RCC 7860 (cell line): ENCODE measurements at regions not wholly inside any gene's neighbourhood (a gene's known extent, or its start where the extent isn't known, plus 50 kb on each side); places are given as distances from the start of the nearest gene placed in this dataset.

Source experiments
- DNase-seq: peaks from one replicate; pipeline ENCODE4 v3.0.0-alpha.2; 2015; ENCODE audit warnings: low spot score
- FAIRE-seq: peaks from 2 replicates; lab custom pipeline; 2012; peaks lifted over from hg19 to GRCh38; lab: Jason Lieb, UNC

DNA sequence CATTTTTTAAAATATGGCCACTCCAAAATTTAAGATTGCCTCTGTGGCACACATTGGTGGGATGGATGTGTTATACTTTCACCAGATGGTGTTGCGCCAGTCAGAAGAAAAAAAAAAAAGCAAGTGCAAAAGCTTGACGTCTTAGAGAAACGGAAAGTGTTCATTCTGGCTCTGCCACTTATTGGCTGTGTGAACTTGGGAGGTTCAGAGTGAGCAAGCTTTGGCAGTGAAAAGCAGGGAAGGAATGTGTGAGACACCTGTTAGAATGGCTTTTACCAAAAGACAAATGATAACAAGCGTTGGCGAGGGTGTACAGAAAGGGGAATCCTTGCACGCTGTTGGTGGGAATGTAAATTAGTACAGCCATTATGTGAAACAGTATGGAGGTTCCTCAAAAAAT, 298.0 kb downstream of the TMEM114 start:
- no peak for FAIRE-seq

DNA sequence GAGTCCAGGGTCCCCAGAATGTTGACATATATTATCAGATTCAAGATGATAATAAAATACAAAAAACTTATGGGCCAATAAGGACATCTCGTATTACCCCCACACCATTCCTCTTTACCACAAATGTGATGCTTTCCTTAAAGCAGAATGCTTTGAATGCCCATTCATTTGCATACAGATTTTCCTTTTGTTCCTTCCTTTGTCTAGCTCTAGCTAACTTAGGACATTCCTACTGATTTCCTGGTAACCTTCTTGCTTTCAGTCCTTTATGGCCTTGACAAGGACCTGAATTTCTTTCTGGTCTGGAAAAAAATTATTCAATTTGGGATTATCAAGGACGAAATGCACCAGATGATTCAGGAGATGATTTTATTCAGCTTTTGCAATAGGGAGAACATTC, 304.0 kb downstream of the TMEM114 start:
- no peak for DNase-seq
- no peak for FAIRE-seq

More for the DNA sequence above, 298.0 kb downstream of the TMEM114 start:
- no peak for DNase-seq

DNA sequence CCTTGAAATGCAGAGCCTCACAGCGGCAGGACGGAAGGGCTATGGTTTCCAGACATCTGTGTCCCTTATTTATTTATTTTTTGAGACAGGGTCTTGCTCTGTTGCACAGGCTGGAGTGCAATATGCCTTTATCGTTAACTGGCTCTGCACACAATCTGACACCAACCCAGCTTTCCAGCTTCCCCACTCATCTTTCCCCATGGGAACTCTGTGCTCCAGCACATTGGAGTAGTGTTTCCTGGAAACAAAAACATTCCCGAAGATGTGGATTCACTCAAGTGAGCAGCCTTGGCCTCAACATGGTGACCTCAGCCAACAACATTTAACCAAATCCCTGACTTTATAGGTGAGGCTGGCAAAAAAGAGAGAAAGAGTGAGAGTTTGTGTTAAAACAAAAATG, 307.1 kb downstream of the TMEM114 start:
- no peak for DNase-seq
- no peak for FAIRE-seq

DNA sequence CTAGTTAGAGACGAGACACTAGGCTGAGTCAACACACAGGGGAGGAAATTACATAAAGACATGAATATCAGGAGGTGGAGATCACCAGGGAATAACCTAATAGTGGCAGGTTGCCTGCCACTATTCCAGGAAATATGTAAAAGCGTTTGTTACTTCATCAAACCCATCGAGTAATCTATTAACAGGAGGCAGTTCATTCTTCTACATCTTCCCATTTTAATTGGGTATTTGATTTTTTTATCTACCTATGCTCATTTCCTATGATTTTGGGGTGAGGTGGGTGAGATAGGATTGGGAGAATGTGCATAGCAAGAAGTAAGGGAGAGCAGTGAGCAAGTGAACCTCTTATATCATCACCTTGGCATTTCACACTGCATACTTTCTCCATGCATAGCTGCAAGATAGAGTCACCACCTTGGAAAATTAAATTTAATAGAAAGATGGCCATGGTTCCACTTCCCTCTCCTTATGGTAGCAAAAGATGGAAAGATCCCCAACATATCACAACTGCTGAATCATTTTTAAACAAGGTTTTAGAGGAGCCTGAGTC, 312.2 kb downstream of the TMEM114 start:
- FAIRE-seq (no peak), DNase-seq (no peak)

DNA sequence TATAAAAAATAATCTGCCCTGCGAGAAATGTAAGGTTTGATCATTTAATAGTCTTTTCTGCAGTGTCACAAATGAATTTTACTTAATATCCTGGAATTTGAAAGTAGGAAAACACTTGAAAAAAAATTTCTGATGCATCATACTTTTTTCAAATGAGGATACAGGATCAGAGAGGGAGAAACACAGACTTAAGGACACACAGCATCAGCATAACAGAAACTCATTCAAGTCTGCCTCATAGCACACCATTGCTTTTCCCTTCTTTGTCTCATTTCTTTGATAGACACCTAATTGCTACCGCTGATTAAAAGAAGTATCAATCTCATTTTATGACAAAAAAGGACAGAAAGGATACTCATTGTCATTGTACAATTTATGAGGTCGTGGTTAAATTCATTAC, 319.0 kb downstream of the TMEM114 start:
- FAIRE-seq (no peak), DNase-seq (no peak)

DNA sequence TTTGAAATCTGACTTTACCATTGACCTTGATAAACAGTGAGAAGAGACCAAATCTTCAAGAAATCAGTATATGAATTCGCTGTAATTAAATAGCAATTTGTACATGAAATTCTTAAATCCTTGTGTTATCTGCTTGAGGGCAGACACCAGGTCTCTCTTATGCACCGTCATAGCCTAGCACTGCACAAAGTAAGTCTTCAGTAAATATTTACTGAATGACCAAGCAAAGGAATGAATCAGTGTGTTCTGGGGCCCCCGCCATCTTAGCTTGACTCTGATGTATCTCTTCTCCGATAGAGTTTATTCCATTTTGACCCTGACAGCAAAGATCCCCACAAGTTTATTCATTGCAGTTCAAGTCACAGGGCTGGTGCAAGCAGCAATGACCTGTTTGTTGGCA, 328.0 kb downstream of the TMEM114 start:
- DNase-seq (no peak), FAIRE-seq (no peak)

DNA sequence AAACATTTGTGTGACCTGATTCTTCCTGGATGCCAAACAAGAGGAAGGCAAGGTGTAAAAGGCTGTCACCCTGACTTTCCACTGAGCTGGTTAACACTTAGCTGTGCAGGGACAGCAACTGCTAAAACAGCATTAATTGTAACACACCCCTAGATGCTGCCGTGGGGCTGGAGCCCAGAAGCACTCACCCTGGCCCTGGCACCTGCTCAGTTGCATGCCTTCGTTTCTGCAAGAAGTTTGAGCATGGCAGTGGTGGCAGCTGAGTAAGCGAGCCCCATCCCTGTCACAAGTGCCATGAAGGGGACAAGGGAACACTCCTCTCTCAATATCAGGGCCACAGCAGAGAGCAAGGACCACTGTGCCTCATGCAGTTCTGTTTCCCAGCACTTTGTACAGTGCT, 330.2 kb downstream of the TMEM114 start:
- FAIRE-seq = no peak
- no peak for DNase-seq

DNA sequence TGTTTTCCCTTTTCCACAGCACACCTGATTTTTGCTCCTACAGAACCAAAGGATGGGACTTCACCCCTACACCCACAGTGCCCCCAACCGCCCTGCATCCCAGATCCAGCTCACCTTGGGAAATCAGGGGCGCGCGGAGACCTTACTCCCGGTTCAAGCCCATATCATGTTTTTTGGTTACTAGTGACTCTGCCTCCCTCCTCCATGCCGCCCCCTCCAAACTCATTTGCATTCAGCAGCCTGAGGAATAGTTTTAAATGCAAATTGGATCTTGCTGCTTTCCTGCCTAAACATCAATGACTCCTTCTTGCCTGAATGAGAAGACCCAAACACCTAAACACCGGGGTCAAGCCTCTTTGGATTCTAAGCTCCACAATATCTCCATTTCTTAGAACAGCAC, 331.8 kb downstream of the TMEM114 start:
- DNase-seq (no peak), FAIRE-seq (no peak)

DNA sequence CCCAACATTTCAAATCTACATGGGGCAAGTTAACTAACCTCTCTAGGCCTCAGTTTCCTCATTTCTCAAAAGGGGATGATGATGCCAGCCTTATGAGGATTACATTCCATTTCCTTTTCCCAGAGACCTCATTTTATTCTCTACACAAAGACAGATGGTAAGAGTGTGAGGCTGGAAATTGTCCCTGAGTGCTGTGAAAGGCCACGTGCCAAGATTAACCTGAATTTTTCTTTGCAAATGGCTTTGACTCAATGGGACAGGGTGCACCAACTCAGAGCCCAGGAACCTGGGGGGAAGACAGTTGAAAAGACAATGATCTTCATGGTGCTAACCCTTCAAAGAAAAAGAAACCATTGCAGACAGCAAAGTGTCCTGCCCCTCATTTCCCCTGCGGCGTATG, 332.8 kb downstream of the TMEM114 start:
- DNase-seq (no peak), FAIRE-seq (no peak)

DNA sequence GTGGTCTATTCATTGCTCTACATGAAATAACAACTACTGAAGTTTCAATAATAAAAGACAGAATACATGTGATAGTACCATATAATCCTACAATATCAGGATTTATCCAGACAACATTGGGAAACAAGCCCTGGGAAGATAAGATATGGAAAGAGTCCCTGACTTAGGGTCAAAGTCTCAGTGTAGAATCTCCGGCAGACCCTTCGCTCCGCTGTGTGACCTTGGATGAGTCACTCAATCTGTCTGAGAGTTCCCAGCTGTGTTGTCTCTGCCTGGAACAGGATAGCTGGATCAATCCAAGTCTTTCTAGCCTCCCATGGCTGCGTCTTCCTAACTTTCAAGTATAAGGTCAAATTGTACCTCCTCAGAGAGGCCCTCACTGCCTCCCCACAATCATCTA, 335.9 kb downstream of the TMEM114 start:
- no peak for DNase-seq
- no peak for FAIRE-seq

DNA sequence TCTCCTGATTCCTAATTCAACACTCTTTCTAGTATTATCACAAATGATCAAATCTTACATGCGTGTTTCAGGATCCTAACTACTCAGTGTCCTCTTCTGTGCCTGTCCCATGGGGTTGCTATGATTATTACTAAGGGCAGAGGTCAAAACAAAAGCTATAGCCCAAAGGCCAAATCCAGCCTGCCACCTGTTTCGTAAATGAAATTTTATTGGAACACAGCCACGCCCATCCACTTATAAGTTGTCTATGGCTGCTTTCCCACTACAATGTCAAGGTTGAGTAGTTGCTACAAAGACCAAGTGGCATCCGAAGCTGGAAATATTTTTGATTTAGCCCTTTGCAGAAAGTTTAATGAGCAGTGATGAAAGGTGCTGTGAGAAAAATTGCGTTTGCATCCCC, 336.6 kb downstream of the TMEM114 start:
- FAIRE-seq (no peak), DNase-seq (no peak)

DNA sequence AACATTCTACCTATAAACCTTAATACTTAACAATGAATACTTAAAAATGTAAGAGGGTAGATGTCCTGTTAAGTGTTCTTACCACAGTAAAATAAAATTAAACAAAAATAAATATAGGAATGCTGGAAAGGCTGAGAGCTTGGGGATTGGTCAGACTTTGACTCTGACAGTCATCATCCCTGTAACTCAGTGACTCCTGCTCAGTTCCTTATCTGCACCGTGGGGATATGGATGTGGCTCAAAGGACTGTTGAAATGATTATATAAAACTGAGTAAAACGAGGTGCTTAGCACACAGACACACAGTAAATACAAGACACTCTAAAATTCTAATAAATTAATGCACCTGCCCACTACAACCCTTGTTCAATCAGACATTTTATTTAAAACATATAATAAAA, 338.6 kb downstream of the TMEM114 start:
- DNase-seq (no peak), FAIRE-seq (no peak)

DNA sequence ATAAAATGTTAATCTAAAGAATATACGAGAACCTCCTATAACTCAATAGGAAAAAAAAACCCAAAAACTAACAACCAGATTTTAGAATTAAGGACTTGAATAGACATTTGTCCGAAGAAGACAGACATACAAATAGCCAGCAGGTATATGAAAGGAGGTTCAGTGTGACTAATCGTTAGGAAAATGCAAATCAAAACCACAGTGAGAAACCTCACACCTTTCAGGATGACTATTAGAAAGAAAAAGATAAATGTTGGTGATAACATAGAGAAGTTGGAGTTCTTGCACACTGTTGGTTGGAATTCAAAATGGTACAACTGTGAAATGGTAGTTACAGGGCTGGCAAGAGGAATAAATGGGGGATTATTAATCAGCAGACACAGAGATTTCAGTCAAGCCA, 339.0 kb downstream of the TMEM114 start:
- no peak for FAIRE-seq
- DNase-seq = no peak

DNA sequence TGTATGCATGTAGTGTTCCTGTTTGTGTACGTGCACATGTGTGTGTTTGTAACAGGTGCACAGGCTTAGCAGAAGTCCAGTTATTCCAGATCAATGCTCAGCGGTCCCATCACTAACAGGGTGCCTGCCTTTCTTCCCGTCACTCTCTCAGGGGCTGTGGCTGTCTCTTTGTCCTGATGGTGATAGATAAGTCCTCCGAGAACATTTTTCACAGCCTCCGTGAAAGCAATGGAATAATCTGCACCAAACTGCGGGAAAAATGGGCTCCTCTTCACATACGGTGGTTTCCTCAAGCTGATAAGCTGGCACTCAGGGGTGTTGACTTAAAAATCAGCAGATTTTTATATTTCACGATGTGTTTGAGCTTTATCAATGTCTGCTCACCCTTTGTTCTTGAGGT, 342.3 kb downstream of the TMEM114 start:
- FAIRE-seq (no peak), DNase-seq (no peak)

DNA sequence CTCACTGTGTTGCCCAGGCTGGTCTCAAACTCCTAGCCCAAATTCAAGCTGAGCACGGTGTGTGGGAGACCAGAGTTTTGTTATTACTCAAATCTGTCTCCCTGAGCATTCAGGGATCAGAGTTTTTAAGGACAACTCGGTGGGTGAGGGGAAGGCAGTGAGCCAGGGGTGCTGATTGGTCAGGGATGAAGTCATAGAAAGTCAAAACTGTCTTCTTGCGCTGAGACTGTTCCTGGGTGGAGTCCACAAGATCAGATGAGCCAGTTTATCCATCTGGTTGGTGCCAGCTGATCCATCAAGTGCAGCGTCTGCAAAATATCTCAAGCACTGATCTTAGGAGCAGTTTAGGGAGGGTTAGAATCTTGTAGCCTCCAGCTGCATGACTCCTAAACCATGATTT, 346.3 kb downstream of the TMEM114 start:
- no peak for FAIRE-seq
- DNase-seq = no peak

DNA sequence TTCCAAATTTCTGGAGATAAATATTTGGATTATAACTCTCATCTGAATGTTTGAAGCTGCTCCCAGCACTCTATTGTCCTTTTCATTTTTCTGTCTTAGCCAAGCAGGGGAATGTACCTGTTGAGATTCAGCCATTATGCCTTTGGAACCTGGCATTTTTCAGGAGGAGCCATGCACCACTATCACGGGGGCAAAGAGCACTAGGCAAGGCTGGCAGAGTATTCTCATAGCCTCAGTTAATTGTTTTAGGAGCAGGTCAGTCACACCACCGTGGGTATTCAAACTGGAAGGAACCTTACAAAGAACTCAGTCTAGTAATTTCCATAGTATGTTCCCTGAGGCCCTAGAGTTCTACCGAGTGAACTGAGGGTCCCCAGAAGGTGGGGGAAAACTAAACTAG, 348.9 kb downstream of the TMEM114 start:
- FAIRE-seq = no peak
- DNase-seq = no peak

DNA sequence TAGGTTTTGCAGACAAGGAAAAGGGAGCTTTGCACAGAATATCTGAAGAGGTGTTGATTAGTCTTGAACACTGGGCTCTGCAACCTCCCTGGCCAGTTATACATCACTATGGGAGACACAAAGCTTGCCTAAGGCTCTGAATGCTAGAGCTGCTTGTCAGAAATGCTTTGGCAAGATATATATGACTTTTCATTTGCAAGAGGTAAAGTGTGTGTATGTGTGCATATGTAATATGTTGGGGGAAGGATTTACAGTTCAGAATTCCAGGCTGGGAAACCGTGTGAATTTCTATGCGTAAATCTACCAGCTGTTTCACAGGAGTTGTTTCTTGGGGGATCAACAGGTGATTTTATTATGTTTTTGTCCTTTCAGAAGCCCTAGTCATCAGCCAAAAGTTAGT, 350.9 kb downstream of the TMEM114 start:
- DNase-seq (no peak), FAIRE-seq (no peak)

DNA sequence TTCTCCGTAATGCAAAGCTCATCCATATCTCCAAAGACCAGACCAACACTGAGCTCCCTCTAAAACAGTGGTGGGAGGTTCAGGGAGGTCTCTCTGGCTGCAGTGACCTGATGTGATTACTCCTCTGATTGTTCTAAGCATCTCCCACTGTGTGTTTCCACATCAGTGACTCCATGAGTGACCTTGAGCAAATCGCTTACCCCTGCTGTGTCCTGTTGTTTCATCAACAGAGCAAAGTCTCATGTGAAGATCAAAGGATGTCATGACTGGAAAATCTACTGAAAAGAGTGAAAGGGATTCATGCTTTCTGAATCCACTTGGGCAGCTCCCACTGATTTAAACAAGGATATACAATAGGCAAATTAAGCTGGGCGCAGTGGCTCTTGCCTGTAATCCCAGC, 352.9 kb downstream of the TMEM114 start:
- no peak for DNase-seq
- FAIRE-seq = no peak

DNA sequence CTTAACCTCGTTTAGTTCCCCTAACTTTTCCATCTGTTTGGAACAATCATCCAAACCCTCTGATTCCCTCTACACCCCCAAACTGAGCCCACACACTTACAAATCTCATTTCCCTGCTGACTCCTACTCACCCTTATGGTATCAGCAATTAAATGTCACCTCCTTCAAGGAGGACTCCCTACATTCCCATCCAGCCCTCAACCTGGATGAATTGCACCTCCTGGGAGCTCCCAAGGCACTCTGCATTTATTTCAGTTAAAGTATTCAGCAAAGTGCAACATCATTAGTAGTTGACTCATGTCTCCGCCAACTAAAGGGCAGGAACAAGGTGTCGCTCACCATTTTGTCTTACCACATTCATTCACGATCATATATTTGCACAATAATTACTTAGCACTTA, 353.5 kb downstream of the TMEM114 start:
- FAIRE-seq (no peak), DNase-seq (no peak)

DNA sequence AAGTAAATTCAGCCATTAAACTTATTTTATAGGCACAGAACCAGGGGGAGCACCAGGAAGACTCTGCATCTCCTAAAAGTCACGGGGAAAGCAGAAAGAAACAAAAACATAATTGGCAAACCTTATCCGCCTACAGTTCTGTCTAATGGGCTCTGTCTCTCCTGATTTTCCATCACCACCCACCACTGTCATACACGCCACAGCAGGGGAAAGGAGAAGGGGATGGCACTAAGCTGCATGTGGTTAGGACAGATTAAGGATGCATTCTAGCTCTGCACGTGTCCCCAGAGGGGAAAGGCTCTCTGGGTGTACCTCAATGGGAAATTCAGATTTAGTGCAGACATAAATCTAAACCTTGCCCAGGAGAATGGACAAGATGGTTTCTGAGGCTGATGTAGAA, 359.8 kb downstream of the TMEM114 start:
- FAIRE-seq = no peak
- DNase-seq = no peak

DNA sequence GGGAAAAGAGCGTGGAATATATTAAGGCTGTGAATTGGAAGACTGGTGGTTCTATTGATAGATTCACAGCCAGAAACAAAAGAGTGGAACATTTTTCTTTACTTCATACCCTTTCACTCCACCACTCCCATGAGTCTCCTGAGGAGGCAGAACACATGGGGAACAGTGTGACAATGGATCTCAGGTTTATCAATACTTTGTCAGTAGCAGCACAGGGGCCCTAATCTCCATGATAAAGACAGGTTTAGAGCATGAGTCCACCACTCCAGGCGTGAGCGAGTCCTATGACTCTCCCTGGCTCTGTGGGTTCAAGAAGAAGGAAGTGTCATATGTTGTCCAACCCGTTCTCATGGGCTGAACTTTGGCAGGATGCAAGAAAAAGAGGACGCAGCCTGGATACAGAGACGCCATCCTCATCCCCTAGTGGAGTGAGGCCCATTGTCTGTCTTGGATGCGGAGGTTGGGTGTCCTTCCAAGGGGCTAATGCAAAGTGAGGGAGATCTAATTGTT, 361.2 kb downstream of the TMEM114 start:
- no peak for FAIRE-seq
- DNase-seq = no peak

DNA sequence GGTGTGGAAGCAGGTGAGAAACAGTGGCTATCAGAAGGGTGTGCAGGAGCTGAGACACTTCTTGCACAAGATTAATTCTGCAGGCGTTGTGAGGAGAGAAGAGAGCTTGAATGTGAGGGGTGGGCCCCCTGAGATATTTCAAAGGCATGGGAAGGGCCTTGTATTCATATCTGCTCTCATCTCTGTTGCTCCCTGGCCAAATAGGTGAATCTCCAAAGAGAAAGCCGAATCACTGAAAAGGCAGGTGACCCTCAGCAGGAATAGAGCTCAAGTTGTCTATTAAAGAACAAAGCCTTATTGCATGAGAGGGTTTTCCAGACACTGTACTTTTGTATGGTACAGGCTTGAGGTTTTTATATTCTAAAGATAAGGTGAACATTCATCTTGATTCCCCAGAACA, 373.1 kb downstream of the TMEM114 start:
- no peak for DNase-seq

DNA sequence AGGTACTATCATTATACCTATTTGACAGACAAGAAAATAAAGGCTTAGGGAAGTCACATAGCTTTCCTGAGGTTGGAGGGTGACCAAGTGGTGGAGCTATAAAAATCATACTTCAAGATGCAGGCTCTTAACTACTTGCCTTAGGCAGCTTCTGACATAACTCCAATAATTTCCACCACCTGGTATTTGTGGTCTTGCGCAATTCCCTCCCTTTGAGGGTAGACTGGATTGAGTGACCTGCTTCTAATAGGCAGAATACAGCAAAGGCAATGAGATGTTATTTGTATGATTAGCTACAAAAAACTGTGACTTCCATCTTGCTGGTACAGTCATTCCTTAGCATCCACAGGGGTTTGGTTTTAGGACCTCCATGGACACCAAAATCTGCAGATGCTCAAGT, 385.5 kb downstream of the TMEM114 start:
- FAIRE-seq = no peak
- DNase-seq = no peak

More for the DNA sequence above, 373.1 kb downstream of the TMEM114 start:
- FAIRE-seq = no peak

DNA sequence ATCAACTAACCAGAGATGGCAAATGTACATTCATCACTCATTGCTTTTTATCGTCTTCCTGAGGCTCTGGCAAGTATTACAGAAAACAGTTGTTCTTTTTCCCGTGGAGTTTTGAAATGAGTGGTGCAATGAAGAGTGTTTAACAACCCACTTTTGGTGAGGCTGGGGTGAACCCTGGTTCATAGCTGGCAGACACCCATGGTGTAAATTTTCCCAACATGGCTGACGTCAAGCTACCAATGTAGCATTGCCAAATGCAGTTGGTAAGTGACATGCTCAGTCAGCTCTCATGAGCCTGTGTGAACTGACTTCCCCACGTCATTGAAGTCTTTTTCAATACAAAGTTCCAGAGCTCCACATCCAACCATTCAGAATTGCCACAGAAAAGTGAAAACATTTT, 386.2 kb downstream of the TMEM114 start:
- no peak for FAIRE-seq
- DNase-seq = no peak
